Psoas muscle (tissue), 7 donors: ENCODE measurements at regions not wholly inside any gene's neighbourhood (a gene's known extent, or its start where the extent isn't known, plus 50 kb on each side); places are given as distances from the start of the nearest gene placed in this dataset.

Experiments used
- ATAC-seq, 4 donors: fragments of 200-7000 bp; cut with Tn5 transposase; one replicate each; pipeline ENCODE4 v1.9.1; 2020; ENCODE audit warnings: moderate library complexity in 3 of 4, mild to moderate bottlenecking in 2 of 4
- DNase-seq, 2 donors: peaks; one replicate each; pipeline ENCODE4 v3.0.0-alpha.2; 2020
- H3K27ac ChIP-seq: fragments of 200-600 bp; one replicate; pipeline ENCODE4 v1.8.0; 2022
- H3K27me3 ChIP-seq, 3 donors: fragments of 200-600 bp in 1 of 3; one replicate each; pipeline versions ENCODE4 v1.6.1 to v1.8.0; 2013 to 2022; ENCODE audit warnings: low read length in 2 of 3, mild to moderate bottlenecking in 2 of 3, moderate library complexity in 1 of 3; ENCODE audit not compliant: insufficient read depth in 3 of 3
- H3K36me3 ChIP-seq, 2 donors: fragments of 200-600 bp in 1 of 2; one replicate each; pipeline versions ENCODE4 v1.6.1 to v1.8.0; 2013 to 2022; ENCODE audit warnings: low read depth in 1 of 2, mild to moderate bottlenecking in 1 of 2, moderate library complexity in 1 of 2; ENCODE audit not compliant: insufficient read depth in 1 of 2
- H3K4me1 ChIP-seq: fragments of 200-600 bp; one replicate; pipeline ENCODE4 v1.8.0; 2022
- H3K4me3 ChIP-seq: fragments of 200-600 bp; one replicate; pipeline ENCODE4 v1.8.0; 2022; ENCODE audit warnings: mild to moderate bottlenecking
- H3K9me3 ChIP-seq: fragments of 200-600 bp; one replicate; pipeline ENCODE4 v1.8.0; 2022
- CTCF ChIP-seq: fragments of 200-600 bp; IDR thresholded peaks from one replicate; pipeline ENCODE4 v1.8.0; 2022; ENCODE audit warnings: antibody characterized with exemption
- WGBS, 3 donors: extraction: QIAGEN DNeasy Blood & Tissue Kit; methylation state at CpG; one replicate each; pipeline versions ENCODE4 v1.1.6 to v1.1.7; 2013; 5-methylcytosine and 5-hydroxymethylcytosine counted together
- intact Hi-C, 2 donors: fragments of 100-400 bp; cut with DNase I; formaldehyde crosslinking; loops; one replicate each; pipeline versions ENCODE4 v1.11.0 to v1.14.2; 2022
- donor health status: healthy with polysubstance abuse.
- donor health status: DM: no; HTN: no; CAD: no; lungs with moderate emphysema.
- donor health status: Bipolar disorder and iron deficiency.
- donor health status: healthy.
- donor health status: DM: yes; HTN: yes; CAD: no.
- donor health status: DM: no; HTN: no; CAD: no.
- donor health status: DM: yes; HTN: yes; CAD: no.

- TF ChIP-seq CTCF: no peak
- ATAC-seq (no peak), DNase-seq (no peak)
- Histone ChIP-seq H3K27ac (no peak overlapping the region), H3K4me3 (no peak overlapping the region), H3K9me3 (peaks cover 5% of the 10 kb centered on the region), H3K4me1 (no peaks in the 10 kb centered on the region), H3K36me3 (no peaks in the 10 kb centered on the region), H3K27me3 (peaks cover 0 to 69% (median 20%) of the 10 kb centered on the region in 3 donors)
- WGBS, 3 donors: 65 to 70% (median 66%) methylated on average over 12 of the region's 12 CpGs
- intact Hi-C loops: no loop called here
These were observed 53.1 kb upstream of the ENPP7 start for GRCh38 chr17:79677646-79678045.

GRCh38 chr17:79676796-79677195, 53.9 kb upstream of the ENPP7 start:
- H3K4me3 ChIP-seq: no peak overlapping the region
- intact Hi-C loops: no loop called here
- no peak for TF ChIP-seq CTCF
- H3K27ac ChIP-seq: no peak overlapping the region
- H3K4me1 ChIP-seq: no peaks in the 10 kb centered on the region
- H3K9me3 ChIP-seq: peaks cover 5% of the 10 kb centered on the region
- 78 to 85% (median 80%) methylated on average over 10 of the region's 10 CpGs for WGBS, 3 donors
- ATAC-seq: no peak
- DNase-seq: no peak
- no peaks in the 10 kb centered on the region for H3K36me3 ChIP-seq
- H3K27me3 ChIP-seq: peaks cover 0 to 68% (median 20%) of the 10 kb centered on the region in 3 donors

- 79 to 81% (median 80%) methylated on average over 3 of the region's 3 CpGs for WGBS, 3 donors
- ATAC-seq (no peak), DNase-seq (no peak)
- Histone ChIP-seq H3K27me3 (peaks cover 0 to 69% (median 19%) of the 10 kb centered on the region in 3 donors), H3K4me1 (no peaks in the 10 kb centered on the region), H3K36me3 (no peaks in the 10 kb centered on the region), H3K27ac (no peak overlapping the region), H3K9me3 (peaks cover 5% of the 10 kb centered on the region), H3K4me3 (no peak overlapping the region)
- TF ChIP-seq CTCF: no peak
- intact Hi-C loops: no loop called here
These were observed 55.4 kb upstream of the ENPP7 start for GRCh38 chr17:79675413-79675725.

- H3K27me3 ChIP-seq: peaks cover 0 to 70% (median 19%) of the 10 kb centered on the region in 3 donors
- peaks cover 5% of the 10 kb centered on the region for H3K9me3 ChIP-seq
- WGBS, 3 donors: 81% methylated on average over 14 to 15 of the region's 15 CpGs
- H3K4me3 ChIP-seq: no peak overlapping the region
- H3K27ac ChIP-seq: no peak overlapping the region
- no peak for DNase-seq
- no peak for ATAC-seq
- TF ChIP-seq CTCF: no peak
- intact Hi-C loops: no loop called here
- no peaks in the 10 kb centered on the region for H3K4me1 ChIP-seq
- no peaks in the 10 kb centered on the region for H3K36me3 ChIP-seq
These were observed 56.0 kb upstream of the ENPP7 start for GRCh38 chr17:79674506-79675412.
